Occipital lobe (tissue), 1 donor: ENCODE measurements at regions not wholly inside any gene's neighbourhood (a gene's known extent, or its start where the extent isn't known, plus 50 kb on each side); places are given as distances from the start of the nearest gene placed in this dataset.
"Not testable (repeated sequence)": the region's sequence is repeated elsewhere in the genome, so short reads cannot be mapped to it uniquely, and the experiment has no call there.

ENCODE experiments used
- DNase-seq: peaks from one replicate; lab custom pipeline; 2025; lab: John Stamatoyannopoulos, UW

GRCh38 chr2:156005999-156006712, 326.4 kb downstream of the NR4A2 start:
- DNase-seq, result no peak

- no peak for DNase-seq
Observed at GRCh38 chr2:156005531-156005930, 327.0 kb downstream of the NR4A2 start.

- DNase-seq, result no peak
Observed at GRCh38 chr2:156004459-156004858, 328.1 kb downstream of the NR4A2 start.

- DNase-seq, result no peak
Observed at GRCh38 chr2:156003780-156004179, 328.7 kb downstream of the NR4A2 start.

GRCh38 chr2:156001851-156002250, 330.7 kb downstream of the NR4A2 start:
- DNase-seq, result no peak

- DNase-seq, result no peak
Observed at GRCh38 chr2:155997538-155997937, 335.0 kb downstream of the NR4A2 start.

- no peak for DNase-seq
Observed at GRCh38 chr2:155994315-155994714, 338.2 kb downstream of the NR4A2 start.

- no peak for DNase-seq
Observed at GRCh38 chr2:155983845-155984244, 348.7 kb downstream of the NR4A2 start.

- DNase-seq, result no peak
Observed at GRCh38 chr2:155982135-155982534, 350.4 kb downstream of the NR4A2 start.

GRCh38 chr2:155980941-155981560, 351.5 kb downstream of the NR4A2 start:
- DNase-seq, result no peak

GRCh38 chr2:155975734-155976133, 356.8 kb downstream of the NR4A2 start:
- no peak for DNase-seq

GRCh38 chr2:155972916-155973315, 359.6 kb downstream of the NR4A2 start:
- no peak for DNase-seq

- DNase-seq, result not testable (repeated sequence)
Observed at GRCh38 chr2:155966064-155966471, 366.5 kb downstream of the NR4A2 start.

- no peak for DNase-seq
Observed at GRCh38 chr2:155965415-155966063, 367.0 kb downstream of the NR4A2 start.

GRCh38 chr2:155961641-155962040, 370.9 kb downstream of the NR4A2 start:
- DNase-seq, result no peak

- DNase-seq, result no peak
Observed at GRCh38 chr2:155958834-155959233, 373.7 kb downstream of the NR4A2 start.

- DNase-seq, result no peak
Observed at GRCh38 chr2:155947069-155947468, 385.5 kb downstream of the NR4A2 start.

- no peak for DNase-seq
Observed at GRCh38 chr2:155944218-155944617, 388.3 kb downstream of the NR4A2 start.

- DNase-seq, result no peak
Observed at GRCh38 chr2:155930312-155930711, 402.2 kb downstream of the NR4A2 start.

GRCh38 chr2:155917380-155917779, 415.1 kb downstream of the NR4A2 start:
- no peak for DNase-seq

- DNase-seq, result no peak
Observed at GRCh38 chr2:155913356-155913755, 419.2 kb downstream of the NR4A2 start.

GRCh38 chr2:155908567-155908966, 424.0 kb downstream of the NR4A2 start:
- no peak for DNase-seq

- DNase-seq, result no peak
Observed at GRCh38 chr2:155907211-155907610, 425.3 kb downstream of the NR4A2 start.
